Esophagus muscularis mucosa (tissue), 3 donors: ENCODE measurements at regions not wholly inside any gene's neighbourhood (a gene's known extent, or its start where the extent isn't known, plus 50 kb on each side); places are given as distances from the start of the nearest gene placed in this dataset.

Source experiments
- POLR2A ChIP-seq: fragments of 450-650 bp; IDR thresholded peaks from one replicate; pipeline ENCODE4 v1.6.1; 2017; ENCODE audit warnings: antibody characterized with exemption, moderate library complexity, mild to moderate bottlenecking, low read depth
- TF ChIP-seq, protein P1 (sequence below), 3 experiments: fragments of 200-600 bp in 2 of 3; fragments of 450-650 bp in 1 of 3; sonication (generic) in 2 of 3; IDR thresholded peaks; one replicate each; pipeline ENCODE4 v1.5.1; 2017 to 2019; ENCODE audit warnings: antibody characterized with exemption in 3 of 3, mild to moderate bottlenecking in 2 of 3, moderate library complexity in 1 of 3

DNA sequence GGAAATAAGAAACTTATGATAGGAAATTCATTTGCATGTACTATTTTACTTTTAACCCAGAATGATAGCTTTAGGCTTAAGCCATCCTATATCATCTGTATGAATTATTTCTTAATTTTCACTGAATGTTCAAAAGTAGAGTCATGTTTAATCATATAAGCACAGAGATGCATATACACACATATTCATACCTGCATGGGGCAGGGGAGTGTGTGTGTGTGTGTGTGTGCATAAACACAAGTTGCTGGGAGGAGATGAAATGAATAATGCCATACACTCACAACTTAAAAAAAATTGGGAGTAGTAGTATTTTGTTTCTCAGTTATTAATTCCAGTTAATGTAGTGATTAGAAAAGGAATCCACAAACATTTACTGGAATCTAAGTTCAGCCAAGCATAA, 83.1 kb upstream of the IKZF1 start:
- no peak for TF ChIP-seq POLR2A
- TF ChIP-seq, protein P1, sequence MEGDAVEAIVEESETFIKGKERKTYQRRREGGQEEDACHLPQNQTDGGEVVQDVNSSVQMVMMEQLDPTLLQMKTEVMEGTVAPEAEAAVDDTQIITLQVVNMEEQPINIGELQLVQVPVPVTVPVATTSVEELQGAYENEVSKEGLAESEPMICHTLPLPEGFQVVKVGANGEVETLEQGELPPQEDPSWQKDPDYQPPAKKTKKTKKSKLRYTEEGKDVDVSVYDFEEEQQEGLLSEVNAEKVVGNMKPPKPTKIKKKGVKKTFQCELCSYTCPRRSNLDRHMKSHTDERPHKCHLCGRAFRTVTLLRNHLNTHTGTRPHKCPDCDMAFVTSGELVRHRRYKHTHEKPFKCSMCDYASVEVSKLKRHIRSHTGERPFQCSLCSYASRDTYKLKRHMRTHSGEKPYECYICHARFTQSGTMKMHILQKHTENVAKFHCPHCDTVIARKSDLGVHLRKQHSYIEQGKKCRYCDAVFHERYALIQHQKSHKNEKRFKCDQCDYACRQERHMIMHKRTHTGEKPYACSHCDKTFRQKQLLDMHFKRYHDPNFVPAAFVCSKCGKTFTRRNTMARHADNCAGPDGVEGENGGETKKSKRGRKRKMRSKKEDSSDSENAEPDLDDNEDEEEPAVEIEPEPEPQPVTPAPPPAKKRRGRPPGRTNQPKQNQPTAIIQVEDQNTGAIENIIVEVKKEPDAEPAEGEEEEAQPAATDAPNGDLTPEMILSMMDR (IDR thresholded peaks at IDR 0.05): no peak
